NCI-H1105 (cell line): ENCODE measurements at regions not wholly inside any gene's neighbourhood (a gene's known extent, or its start where the extent isn't known, plus 50 kb on each side); places are given as distances from the start of the nearest gene placed in this dataset.

Source experiments
- DNase-seq: peaks from one replicate; lab custom pipeline; 2025; lab: John Stamatoyannopoulos, UW

- no peak for DNase-seq
These were observed 51.0 kb downstream of the FAT4 start for GRCh38 chr4:125365731-125366130.

DNA sequence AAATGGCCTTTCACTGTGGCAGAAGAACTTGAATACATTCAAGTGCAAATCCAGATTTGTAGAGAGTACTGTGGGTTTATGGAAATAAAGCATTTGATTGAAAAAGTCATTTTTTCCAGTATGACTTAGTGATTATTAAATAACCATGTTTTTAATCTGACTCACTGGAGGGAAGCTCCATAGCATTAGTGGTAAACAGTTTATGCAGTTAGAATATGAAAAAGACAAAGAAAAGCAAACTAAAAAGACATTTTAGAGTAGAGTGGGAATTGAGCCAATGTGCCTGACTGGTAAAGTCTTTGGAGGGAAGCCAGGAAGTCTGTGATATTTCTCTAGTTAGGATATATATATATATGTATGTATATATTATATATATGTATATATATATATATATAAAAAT lies 53.4 kb downstream of the FAT4 start:
- DNase-seq, result no peak

DNA sequence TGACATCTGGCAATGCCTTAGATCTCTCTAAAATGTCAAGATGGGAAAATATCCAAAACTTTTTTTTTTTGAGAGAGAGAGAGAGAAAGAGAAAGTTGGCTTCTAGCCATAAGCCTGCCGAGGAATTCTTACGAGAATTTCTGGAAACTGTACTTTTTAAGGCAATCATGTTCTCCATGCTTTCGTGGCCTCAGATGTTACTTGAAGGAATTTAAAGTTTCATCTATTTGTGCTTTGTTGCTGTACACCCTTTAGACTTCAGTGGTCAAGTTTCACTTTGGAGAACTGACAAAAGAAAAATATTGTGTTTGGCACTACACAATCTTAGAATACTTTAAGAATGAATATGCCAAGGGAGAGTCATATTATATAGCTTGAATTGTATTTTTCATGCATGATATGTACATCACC lies 53.9 kb downstream of the FAT4 start:
- DNase-seq, result no peak

DNA sequence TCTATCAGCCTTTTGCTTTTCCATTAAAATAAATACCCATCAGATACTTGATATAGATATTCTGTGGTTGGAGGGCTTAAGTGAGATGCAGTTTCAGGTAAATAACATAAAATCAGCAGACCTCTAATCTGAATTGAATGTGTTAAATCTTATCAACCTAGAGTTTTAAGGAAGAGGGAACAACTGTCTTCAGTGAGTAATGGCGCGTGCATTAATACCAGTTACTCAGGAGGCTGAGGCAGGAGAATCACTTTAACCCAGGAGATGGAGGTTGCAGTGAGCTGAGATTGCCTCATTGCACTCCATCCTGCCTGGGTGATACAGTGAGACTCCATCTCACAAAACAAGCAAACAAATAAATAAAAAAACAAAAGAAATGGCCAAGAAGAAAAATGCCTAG lies 54.3 kb downstream of the FAT4 start:
- DNase-seq, result no peak

- DNase-seq, result no peak
These were observed 55.7 kb downstream of the FAT4 start for GRCh38 chr4:125370478-125370877.

DNA sequence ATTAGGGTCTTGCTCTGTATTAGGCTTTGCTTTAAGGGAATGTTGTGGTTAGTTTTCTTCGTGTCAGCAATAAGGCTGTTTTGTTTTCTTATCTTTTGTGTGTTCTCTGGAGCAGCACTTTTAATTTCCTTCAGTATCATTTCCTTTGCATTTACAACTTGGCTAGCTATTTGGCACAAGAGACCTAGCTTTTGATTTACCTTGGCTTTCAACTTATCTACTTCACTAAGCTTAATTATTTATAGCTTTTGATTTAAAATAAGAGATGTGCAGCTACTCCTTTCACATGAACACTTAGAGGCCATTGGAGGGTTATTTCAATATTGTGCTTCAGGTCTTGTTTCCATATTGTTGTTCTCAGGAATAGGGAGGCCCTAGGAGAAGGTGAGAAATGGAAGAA lies 68.2 kb downstream of the FAT4 start:
- DNase-seq, result no peak

DNA sequence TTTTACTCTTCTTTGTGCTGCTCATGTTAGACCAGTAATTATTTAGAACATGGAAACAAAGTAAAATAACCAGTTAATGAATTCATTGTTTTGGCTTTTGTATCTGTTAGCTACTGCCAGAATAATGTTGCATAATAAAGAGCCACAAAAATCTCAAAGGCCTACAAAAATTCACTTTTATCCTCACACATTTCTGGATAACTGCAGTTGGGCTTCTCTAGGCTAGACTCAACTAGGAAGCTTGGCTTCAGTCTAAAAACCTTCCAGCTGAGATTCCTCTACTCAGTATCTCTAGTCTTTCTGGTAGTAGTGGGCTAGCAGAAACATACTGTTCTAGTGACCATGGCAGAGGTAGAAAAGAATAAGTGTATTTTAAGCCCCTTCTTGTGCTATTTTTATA lies 73.0 kb downstream of the FAT4 start:
- no peak for DNase-seq

DNA sequence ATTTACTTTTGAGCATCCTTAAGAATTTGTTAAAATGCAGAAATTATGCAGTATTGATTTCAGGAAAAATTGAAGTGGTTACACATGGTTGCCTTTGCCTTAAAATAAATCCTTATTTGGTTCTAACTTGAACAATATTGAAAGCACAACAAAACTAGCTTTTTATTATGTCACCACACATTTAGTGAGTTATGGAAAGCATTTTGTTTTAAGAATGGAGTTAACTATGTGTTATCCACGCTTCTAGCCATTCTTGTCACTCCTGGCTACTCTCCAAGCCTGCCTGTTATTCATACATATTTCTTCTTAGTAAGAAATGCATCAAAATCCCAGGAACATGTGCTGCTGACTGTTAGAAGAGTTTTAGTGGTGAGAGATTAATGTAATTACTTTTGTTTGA lies 73.9 kb downstream of the FAT4 start:
- no peak for DNase-seq

DNA sequence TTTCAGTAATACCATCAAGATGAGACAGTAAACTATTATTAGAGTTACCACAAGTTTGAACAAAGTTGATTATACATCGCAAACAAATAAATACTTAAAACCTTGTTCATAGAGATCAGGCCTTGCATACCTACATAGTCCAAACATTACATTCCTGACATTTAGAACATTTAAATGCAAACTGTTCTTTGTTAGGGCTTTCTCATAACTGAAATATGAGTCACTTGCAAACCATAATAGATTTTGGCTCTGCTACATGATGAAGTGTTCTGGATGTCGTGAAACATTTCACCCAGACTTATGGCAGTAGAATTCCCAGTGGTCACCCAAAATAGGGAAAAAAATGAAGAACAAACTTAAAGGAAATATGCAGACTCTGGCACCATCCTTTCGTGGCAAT lies 75.0 kb downstream of the FAT4 start:
- DNase-seq, result no peak

DNA sequence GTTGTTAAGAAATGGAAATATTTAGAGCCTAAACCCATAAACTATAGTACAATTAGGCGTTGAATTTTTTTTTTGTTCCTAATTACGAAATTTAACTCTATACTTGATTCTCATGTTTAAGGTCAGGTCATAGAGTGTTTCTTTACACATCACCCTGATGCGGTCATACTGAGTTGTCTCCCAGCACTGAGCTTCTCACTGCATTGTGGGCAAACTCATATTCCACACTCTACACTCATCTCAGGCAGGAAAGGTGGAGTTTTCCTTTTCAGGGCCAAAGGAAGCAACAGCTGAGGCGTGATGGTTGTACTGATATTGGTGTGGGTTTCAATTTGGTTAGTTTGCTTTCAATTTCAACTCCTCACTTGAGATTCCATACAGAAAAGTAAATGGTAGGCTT lies 75.4 kb downstream of the FAT4 start:
- no peak for DNase-seq

DNA sequence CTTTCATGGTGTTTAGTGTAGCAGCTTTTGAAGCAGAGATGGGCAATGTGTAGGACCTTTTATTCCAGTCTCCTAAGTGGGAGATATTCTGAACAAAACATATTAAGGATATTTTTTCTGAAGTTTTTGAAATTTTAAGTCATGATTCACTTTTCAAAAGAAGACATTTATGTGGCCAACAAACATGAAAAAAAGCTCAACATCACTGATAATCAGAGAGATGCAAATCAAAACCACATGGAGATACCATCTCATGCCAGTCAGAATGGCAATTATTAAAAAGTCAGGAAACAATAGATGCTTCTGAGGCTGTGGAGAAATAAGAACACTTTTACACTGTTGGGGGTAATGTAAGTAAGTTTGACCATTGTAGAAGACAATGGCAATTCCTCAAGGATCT lies 76.0 kb downstream of the FAT4 start:
- no peak for DNase-seq

GRCh38 chr4:125392694-125393093 lies 77.9 kb downstream of the FAT4 start:
- no peak for DNase-seq

GRCh38 chr4:125393825-125394224 lies 79.1 kb downstream of the FAT4 start:
- no peak for DNase-seq

- no peak for DNase-seq
These were observed 82.5 kb downstream of the FAT4 start for GRCh38 chr4:125397226-125397625.

GRCh38 chr4:125398263-125399002 lies 83.7 kb downstream of the FAT4 start:
- no peak for DNase-seq

DNA sequence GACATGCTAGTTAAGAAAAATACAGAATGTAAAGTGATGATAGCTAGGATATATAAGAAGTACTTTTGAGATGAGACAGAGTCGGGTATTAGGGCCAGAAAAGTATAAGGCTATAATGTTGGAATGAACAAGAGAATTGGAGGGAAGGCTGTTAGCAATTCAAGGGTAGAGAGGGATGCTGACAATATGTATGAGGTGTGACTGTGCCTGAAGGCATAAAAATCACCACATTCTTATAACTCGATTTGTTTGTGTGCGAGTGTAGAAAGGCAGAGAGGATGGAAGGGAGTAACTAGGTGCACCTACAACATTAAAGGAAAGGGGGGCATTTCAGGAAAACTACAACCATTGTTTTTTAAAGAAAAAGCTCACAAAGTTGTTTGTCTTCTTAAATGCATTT lies 86.0 kb downstream of the FAT4 start:
- DNase-seq, result no peak

GRCh38 chr4:125401784-125402183 lies 87.0 kb downstream of the FAT4 start:
- no peak for DNase-seq

GRCh38 chr4:125420526-125420925 lies 105.8 kb downstream of the FAT4 start:
- peak; percentile 35 for DNase-seq

- no peak for DNase-seq
These were observed 106.8 kb downstream of the FAT4 start for GRCh38 chr4:125421547-125421946.

DNA sequence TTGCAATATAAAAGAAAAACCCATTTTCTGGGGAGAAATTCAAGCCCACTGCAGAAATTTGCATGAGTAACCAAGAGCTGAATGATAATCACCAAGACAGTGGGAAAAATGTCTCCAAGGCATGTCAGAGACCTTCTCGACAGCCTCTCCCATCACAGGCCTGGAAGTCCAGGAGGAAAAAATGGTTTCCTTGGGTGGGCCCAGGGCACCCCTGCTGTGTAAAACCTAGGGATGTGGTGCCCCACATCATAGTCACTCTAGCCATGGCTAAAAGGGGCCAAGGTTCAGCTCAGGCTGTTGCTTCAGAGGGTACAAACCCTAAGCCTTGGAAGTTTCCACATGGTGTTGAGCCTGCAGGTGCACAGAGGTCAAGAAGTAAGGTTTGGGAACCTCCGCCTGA lies 108.4 kb downstream of the FAT4 start:
- no peak for DNase-seq

DNA sequence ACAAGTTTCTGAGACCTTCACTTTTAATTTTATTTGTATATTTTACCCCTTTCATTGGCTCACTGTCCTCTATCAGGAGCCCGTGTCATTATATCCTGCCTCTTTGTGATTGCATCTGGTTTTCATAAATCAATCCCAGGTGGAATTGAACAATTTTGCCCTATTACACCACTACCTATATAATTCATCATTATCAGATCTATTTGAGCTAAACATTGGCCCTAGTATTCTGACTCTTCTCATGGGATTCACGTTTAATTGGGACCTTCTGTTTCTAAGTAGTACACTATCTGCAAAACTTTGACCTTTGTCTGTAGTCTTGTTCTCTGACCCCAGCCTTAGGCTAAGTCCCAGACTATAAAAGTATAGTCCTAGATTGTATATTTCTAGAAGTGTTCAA lies 114.1 kb downstream of the FAT4 start:
- DNase-seq, result no peak

DNA sequence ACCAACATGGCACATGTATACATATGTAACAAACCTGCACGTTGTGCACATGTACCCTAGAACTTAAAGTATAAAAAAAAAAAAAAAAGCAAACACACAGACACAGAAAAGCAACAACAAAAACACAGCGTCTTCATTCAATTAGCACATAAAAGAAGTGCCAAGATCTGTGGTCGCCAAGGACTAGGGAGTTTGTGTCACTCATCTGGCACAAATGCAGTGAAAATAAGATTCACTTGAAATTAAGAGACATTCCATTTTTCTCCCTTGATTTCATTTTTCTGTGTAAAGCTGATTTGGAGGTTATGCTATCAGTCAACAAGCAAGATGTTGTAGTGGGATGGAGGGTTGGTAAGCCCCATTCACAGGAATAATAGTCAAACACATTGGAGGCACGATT lies 115.3 kb downstream of the FAT4 start:
- DNase-seq, result no peak

GRCh38 chr4:125432078-125432477 lies 117.3 kb downstream of the FAT4 start:
- no peak for DNase-seq

DNA sequence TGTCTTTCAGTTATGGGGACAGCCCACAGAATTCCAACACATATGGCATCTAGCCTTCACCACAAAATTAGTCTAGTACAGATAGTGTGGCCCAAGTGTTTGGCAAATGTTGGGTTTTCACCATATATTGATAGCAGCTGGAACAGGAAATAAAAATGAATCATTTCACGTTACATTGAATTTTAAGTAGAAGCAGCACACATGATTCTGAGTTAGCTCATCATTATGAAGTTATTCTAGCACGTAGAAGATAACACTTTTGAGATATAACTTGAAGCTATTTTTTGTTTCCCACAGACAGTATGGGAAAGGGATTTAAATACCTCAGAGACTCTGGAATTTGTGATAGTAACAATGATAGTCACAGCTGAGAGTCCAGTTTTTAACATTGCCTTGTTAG lies 118.7 kb downstream of the FAT4 start:
- DNase-seq, result no peak

GRCh38 chr4:125434136-125434535 lies 119.4 kb downstream of the FAT4 start:
- no peak for DNase-seq
